ENCODE measurements at regions not wholly inside any gene's neighbourhood (a gene's known extent, or its start where the extent isn't known, plus 50 kb on each side); places are given as distances from the start of the nearest gene placed in this dataset.
"Not testable (repeated sequence)": the region's sequence is repeated elsewhere in the genome, so short reads cannot be mapped to it uniquely, and the experiment has no call there.

DNA sequence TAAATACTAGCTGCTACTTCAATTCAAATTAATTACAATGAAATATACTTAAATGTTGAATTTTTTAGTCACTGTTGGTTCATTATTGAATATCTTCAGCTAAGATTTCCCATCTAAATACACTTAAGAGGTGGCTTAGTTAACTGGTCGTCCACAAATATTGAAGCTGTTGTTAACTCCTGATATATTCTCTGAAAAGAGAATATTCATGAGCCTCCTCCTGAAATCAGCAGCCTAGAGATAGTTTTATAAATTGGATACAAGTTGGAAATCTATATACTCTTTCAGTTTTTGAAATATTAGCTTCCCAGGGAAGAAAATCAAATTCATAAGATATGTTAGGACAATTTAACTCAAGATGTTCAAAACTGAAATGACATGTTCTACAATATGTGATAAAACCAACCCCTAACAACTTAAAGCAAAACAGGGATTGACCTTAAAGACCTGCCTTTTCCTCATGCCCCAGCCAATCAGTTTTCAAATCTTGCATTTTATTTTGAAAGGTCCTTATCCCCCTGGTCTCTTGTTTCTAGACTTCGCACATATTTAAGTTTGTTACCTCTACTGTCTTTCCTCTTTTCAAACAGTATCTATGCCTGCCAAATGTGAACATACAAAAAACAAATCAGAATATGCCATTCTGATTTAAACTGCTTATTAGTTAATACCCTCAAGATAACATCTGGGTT, 2784.9 kb downstream of the RPIA start:
- TF ChIP-seq ZNF138 (CRISPR knock-in tag; conservative IDR thresholded peaks at IDR 0.05); CREB1 (CRISPR knock-in tag; IDR thresholded peaks at IDR 0.05); FOXK1 (CRISPR knock-in tag; IDR thresholded peaks at IDR 0.05): not testable (repeated sequence)
- TF ChIP-seq, protein P1, sequence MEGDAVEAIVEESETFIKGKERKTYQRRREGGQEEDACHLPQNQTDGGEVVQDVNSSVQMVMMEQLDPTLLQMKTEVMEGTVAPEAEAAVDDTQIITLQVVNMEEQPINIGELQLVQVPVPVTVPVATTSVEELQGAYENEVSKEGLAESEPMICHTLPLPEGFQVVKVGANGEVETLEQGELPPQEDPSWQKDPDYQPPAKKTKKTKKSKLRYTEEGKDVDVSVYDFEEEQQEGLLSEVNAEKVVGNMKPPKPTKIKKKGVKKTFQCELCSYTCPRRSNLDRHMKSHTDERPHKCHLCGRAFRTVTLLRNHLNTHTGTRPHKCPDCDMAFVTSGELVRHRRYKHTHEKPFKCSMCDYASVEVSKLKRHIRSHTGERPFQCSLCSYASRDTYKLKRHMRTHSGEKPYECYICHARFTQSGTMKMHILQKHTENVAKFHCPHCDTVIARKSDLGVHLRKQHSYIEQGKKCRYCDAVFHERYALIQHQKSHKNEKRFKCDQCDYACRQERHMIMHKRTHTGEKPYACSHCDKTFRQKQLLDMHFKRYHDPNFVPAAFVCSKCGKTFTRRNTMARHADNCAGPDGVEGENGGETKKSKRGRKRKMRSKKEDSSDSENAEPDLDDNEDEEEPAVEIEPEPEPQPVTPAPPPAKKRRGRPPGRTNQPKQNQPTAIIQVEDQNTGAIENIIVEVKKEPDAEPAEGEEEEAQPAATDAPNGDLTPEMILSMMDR (IDR thresholded peaks at IDR 0.05), result not testable (repeated sequence)
- TF ChIP-seq, protein P2, sequence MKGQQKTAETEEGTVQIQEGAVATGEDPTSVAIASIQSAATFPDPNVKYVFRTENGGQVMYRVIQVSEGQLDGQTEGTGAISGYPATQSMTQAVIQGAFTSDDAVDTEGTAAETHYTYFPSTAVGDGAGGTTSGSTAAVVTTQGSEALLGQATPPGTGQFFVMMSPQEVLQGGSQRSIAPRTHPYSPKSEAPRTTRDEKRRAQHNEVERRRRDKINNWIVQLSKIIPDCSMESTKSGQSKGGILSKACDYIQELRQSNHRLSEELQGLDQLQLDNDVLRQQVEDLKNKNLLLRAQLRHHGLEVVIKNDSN (CRISPR knock-in tag; IDR thresholded peaks at IDR 0.05), result not testable (repeated sequence)
- TF ChIP-seq, protein P3, sequence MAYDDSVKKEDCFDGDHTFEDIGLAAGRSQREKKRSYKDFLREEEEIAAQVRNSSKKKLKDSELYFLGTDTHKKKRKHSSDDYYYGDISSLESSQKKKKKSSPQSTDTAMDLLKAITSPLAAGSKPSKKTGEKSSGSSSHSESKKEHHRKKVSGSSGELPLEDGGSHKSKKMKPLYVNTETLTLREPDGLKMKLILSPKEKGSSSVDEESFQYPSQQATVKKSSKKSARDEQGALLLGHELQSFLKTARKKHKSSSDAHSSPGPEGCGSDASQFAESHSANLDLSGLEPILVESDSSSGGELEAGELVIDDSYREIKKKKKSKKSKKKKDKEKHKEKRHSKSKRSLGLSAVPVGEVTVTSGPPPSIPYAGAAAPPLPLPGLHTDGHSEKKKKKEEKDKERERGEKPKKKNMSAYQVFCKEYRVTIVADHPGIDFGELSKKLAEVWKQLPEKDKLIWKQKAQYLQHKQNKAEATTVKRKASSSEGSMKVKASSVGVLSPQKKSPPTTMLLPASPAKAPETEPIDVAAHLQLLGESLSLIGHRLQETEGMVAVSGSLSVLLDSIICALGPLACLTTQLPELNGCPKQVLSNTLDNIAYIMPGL (CRISPR knock-in tag; IDR thresholded peaks at IDR 0.05), result not testable (repeated sequence)

Data from WTC11 (cell line).